Ascending aorta (tissue), 2 donors: ENCODE measurements at regions not wholly inside any gene's neighbourhood (a gene's known extent, or its start where the extent isn't known, plus 50 kb on each side); places are given as distances from the start of the nearest gene placed in this dataset.

ENCODE experiments used
- DNase-seq, 2 donors: peaks; one replicate each; pipeline ENCODE4 v3.0.0-alpha.2; 2019; ENCODE audit warnings: low spot score in 2 of 2
- H3K27ac ChIP-seq, 2 donors: fragments of 200-600 bp; sonication (generic); one replicate each; pipeline ENCODE4 v1.5.1; 2016 to 2017; ENCODE audit warnings: mild to moderate bottlenecking in 1 of 2
- H3K27me3 ChIP-seq: fragments of 200-600 bp; sonication (generic); one replicate; pipeline ENCODE4 v1.5.1; 2017
- H3K36me3 ChIP-seq, 2 donors: fragments of 200-600 bp; sonication (generic); one replicate each; pipeline ENCODE4 v1.5.1; 2016
- H3K4me1 ChIP-seq, 2 donors: fragments of 200-600 bp; sonication (generic); one replicate each; pipeline ENCODE4 v1.5.1; 2016 to 2017; ENCODE audit warnings: mild to moderate bottlenecking in 1 of 2
- H3K4me3 ChIP-seq, 2 donors: fragments of 200-600 bp; sonication (generic); one replicate each; pipeline ENCODE4 v1.5.1; 2016 to 2017; ENCODE audit warnings: mild to moderate bottlenecking in 1 of 2
- H3K9me3 ChIP-seq, 2 donors: fragments of 200-600 bp; sonication (generic); one replicate each; pipeline ENCODE4 v1.5.1; 2016
- intact Hi-C: fragments of 100-400 bp; cut with DNase I; formaldehyde crosslinking; loops from one replicate; pipeline ENCODE4 v1.15.1; 2023
- TF ChIP-seq, protein P1 (sequence below), 3 experiments: fragments of 200-600 bp in 2 of 3; fragments of 450-650 bp in 1 of 3; sonication (generic) in 2 of 3; IDR thresholded peaks; one replicate each; pipeline ENCODE4 v1.5.1; 2016 to 2019; ENCODE audit warnings: antibody characterized with exemption in 3 of 3, mild to moderate bottlenecking in 1 of 3, moderate library complexity in 1 of 3

GRCh38 chr1:190699165-190699564, 221.5 kb upstream of the BRINP3 start:
- Histone ChIP-seq H3K9me3 (no peaks in the 10 kb centered on the region), H3K27me3 (no peaks in the 10 kb centered on the region), H3K27ac (no peak overlapping the region), H3K36me3 (no peaks in the 10 kb centered on the region), H3K4me3 (no peak overlapping the region), H3K4me1 (no peaks in the 10 kb centered on the region)
- intact Hi-C loops: no loop called here
- TF ChIP-seq, protein P1, sequence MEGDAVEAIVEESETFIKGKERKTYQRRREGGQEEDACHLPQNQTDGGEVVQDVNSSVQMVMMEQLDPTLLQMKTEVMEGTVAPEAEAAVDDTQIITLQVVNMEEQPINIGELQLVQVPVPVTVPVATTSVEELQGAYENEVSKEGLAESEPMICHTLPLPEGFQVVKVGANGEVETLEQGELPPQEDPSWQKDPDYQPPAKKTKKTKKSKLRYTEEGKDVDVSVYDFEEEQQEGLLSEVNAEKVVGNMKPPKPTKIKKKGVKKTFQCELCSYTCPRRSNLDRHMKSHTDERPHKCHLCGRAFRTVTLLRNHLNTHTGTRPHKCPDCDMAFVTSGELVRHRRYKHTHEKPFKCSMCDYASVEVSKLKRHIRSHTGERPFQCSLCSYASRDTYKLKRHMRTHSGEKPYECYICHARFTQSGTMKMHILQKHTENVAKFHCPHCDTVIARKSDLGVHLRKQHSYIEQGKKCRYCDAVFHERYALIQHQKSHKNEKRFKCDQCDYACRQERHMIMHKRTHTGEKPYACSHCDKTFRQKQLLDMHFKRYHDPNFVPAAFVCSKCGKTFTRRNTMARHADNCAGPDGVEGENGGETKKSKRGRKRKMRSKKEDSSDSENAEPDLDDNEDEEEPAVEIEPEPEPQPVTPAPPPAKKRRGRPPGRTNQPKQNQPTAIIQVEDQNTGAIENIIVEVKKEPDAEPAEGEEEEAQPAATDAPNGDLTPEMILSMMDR (IDR thresholded peaks at IDR 0.05): no peak
- no peak for DNase-seq

DNA sequence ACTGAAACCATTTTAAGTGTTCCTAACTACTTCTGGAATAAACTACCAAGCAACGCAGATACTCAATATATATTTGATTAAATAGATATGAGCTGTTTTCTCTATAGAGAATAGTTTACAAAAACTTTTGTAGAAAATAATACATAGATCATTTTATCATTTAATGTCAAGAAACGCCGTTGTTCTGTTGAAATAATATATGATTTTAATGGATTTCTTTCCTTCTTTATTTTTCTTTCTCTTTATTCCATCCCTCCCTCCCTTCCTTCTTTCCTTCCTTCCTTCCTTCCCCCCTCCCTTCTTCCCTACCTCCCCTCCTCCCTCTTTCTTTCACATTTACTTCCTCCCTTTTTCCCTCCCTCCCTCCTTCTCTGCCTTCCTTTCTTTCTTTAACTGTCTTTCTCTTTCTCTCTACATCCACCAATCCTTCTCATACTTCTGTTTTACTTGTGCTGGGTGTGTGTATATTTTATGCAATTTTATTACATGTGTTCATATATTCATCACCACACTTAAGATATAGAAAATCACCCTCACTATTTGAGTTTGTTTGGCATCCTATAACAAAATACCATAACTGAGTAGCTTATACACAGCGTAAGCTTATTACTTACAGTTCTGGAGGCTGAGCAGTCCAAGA, 230.9 kb upstream of the BRINP3 start:
- H3K4me1 ChIP-seq: no peaks in the 10 kb centered on the region
- H3K27ac ChIP-seq: no peak overlapping the region
- H3K36me3 ChIP-seq: no peaks in the 10 kb centered on the region
- TF ChIP-seq, protein P1 (IDR thresholded peaks at IDR 0.05): no peak
- no peaks in the 10 kb centered on the region for H3K27me3 ChIP-seq
- no peaks in the 10 kb centered on the region for H3K9me3 ChIP-seq
- no peak for DNase-seq
- H3K4me3 ChIP-seq: no peak overlapping the region
- intact Hi-C loops: no loop called here

GRCh38 chr1:190711069-190711468, 233.4 kb upstream of the BRINP3 start:
- no peaks in the 10 kb centered on the region for H3K4me1 ChIP-seq
- H3K9me3 ChIP-seq: no peaks in the 10 kb centered on the region
- H3K27ac ChIP-seq: no peak overlapping the region
- no peaks in the 10 kb centered on the region for H3K36me3 ChIP-seq
- H3K4me3 ChIP-seq: no peak overlapping the region
- no peak for DNase-seq
- TF ChIP-seq, protein P1 (IDR thresholded peaks at IDR 0.05): no peak
- intact Hi-C loops: no loop called here
- H3K27me3 ChIP-seq: no peaks in the 10 kb centered on the region

- Histone ChIP-seq H3K4me1 (no peaks in the 10 kb centered on the region), H3K27ac (no peak overlapping the region), H3K4me3 (no peak overlapping the region), H3K27me3 (no peaks in the 10 kb centered on the region), H3K36me3 (no peaks in the 10 kb centered on the region), H3K9me3 (no peaks in the 10 kb centered on the region)
- no peak for DNase-seq
- intact Hi-C loops: no loop called here
- TF ChIP-seq, protein P1 (IDR thresholded peaks at IDR 0.05): no peak
These were observed 239.4 kb upstream of the BRINP3 start for GRCh38 chr1:190717055-190717454.

GRCh38 chr1:190736971-190737590, 259.4 kb upstream of the BRINP3 start:
- Histone ChIP-seq H3K4me3 (no peak overlapping the region), H3K9me3 (no peaks in the 10 kb centered on the region), H3K36me3 (no peaks in the 10 kb centered on the region), H3K4me1 (no peaks in the 10 kb centered on the region), H3K27ac (no peak overlapping the region), H3K27me3 (no peaks in the 10 kb centered on the region)
- DNase-seq: no peak
- intact Hi-C loops: no loop called here
- TF ChIP-seq, protein P1 (IDR thresholded peaks at IDR 0.05): no peak
